Sigmoid colon (tissue), 4 donors: ENCODE measurements at regions not wholly inside any gene's neighbourhood (a gene's known extent, or its start where the extent isn't known, plus 50 kb on each side); places are given as distances from the start of the nearest gene placed in this dataset.

Experiments
- POLR2AphosphoS5 ChIP-seq, 4 donors: sonication (generic); formaldehyde crosslinking; IDR thresholded peaks; one replicate each; pipeline ENCODE4 v1.6.1; 2017; ENCODE audit warnings: antibody characterized with exemption in 4 of 4
- TF ChIP-seq, protein P1 (sequence below), 4 experiments: fragments of 450-650 bp in 3 of 4; fragments of 200-600 bp in 1 of 4; IDR thresholded peaks; one replicate each; pipeline ENCODE4 v1.5.1; 2016 to 2019; ENCODE audit warnings: antibody characterized with exemption in 4 of 4, mild to moderate bottlenecking in 3 of 4, moderate library complexity in 2 of 4

DNA sequence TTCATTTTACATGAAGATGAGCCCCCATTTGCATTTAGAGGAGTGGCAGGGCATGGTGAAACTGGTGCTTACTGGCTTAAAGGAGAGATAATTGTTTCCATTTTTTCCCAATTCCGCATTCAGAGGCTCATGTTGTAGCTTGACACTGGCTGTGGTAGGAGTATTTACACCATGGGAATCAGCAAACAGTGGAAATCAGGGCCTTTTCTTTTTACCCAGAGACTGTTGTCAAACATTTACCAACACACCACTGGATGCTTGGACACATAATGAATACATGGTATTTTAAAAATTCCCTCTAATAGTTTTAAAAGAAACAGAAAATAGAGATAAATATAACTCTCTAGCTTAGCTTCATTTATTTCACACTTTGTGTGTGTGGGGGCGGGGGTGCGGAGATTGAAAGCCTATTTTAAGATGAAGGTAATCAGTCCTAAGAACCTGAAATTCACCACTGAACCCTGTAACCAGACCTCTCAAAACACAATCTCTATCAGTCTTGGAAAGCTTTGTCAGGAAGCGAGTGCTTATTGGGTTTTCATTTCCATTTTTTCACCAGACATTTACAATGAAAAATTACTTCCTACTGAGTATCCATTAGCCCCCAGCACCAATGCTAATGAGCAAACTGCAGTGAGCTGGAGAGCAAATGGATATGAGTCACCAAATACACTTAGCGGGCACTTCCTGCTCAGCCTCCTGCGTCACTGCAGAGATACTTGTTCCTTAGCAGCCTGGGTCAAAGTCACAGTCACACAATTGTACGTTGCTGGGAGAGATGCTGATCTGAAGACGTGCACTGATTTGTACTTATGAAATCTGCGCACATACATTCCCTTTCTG, 532.0 kb downstream of the BCKDHB start:
- TF ChIP-seq POLR2AphosphoS5 (IDR thresholded peaks at IDR 0.05), result no peak
- TF ChIP-seq, protein P1, sequence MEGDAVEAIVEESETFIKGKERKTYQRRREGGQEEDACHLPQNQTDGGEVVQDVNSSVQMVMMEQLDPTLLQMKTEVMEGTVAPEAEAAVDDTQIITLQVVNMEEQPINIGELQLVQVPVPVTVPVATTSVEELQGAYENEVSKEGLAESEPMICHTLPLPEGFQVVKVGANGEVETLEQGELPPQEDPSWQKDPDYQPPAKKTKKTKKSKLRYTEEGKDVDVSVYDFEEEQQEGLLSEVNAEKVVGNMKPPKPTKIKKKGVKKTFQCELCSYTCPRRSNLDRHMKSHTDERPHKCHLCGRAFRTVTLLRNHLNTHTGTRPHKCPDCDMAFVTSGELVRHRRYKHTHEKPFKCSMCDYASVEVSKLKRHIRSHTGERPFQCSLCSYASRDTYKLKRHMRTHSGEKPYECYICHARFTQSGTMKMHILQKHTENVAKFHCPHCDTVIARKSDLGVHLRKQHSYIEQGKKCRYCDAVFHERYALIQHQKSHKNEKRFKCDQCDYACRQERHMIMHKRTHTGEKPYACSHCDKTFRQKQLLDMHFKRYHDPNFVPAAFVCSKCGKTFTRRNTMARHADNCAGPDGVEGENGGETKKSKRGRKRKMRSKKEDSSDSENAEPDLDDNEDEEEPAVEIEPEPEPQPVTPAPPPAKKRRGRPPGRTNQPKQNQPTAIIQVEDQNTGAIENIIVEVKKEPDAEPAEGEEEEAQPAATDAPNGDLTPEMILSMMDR (IDR thresholded peaks at IDR 0.05), result no peak
